22Rv1 (cell line): ENCODE measurements at regions not wholly inside any gene's neighbourhood (a gene's known extent, or its start where the extent isn't known, plus 50 kb on each side); places are given as distances from the start of the nearest gene placed in this dataset.

ENCODE experiments used
- ZFX ChIP-seq: fragments of 450-650 bp; IDR thresholded peaks from 2 replicates; pipeline ENCODE4 v1.6.1; 2017; ENCODE audit warnings: antibody characterized with exemption, borderline replicate concordance
- TF ChIP-seq, protein P1 (sequence below): fragments of 450-650 bp; IDR thresholded peaks from 2 replicates; pipeline ENCODE4 v1.5.1; 2017; ENCODE audit warnings: mild to moderate bottlenecking

GRCh38 chr4:53721263-53721662 lies 130.0 kb upstream of the LNX1 start:
- TF ChIP-seq, protein P1, sequence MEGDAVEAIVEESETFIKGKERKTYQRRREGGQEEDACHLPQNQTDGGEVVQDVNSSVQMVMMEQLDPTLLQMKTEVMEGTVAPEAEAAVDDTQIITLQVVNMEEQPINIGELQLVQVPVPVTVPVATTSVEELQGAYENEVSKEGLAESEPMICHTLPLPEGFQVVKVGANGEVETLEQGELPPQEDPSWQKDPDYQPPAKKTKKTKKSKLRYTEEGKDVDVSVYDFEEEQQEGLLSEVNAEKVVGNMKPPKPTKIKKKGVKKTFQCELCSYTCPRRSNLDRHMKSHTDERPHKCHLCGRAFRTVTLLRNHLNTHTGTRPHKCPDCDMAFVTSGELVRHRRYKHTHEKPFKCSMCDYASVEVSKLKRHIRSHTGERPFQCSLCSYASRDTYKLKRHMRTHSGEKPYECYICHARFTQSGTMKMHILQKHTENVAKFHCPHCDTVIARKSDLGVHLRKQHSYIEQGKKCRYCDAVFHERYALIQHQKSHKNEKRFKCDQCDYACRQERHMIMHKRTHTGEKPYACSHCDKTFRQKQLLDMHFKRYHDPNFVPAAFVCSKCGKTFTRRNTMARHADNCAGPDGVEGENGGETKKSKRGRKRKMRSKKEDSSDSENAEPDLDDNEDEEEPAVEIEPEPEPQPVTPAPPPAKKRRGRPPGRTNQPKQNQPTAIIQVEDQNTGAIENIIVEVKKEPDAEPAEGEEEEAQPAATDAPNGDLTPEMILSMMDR, result no peak
- TF ChIP-seq ZFX, result no peak
